ENCODE measurements at regions not wholly inside any gene's neighbourhood (a gene's known extent, or its start where the extent isn't known, plus 50 kb on each side); places are given as distances from the start of the nearest gene placed in this dataset.

- no peak overlapping the region for H3K27ac ChIP-seq
- TF ChIP-seq EZH2phosphoT487 (IDR thresholded peaks at IDR 0.05; ENCODE audit: low read depth, severe bottlenecking, unreplicated experiment) (no peak), CTCF (IDR thresholded peaks at IDR 0.05; ENCODE audit: poor library complexity) (no peak), EZH2 (IDR thresholded peaks at IDR 0.05; ENCODE audit: borderline replicate concordance) (no peak)
- no peak overlapping the region for H3K4me2 ChIP-seq
- H2AFZ ChIP-seq = no peak overlapping the region
- H3K36me3 ChIP-seq (replicated peaks; ENCODE audit: insufficient read depth, low read depth) = no peaks in the 10 kb centered on the region
- H3K4me1 ChIP-seq (ENCODE audit: insufficient read depth) = no peaks in the 10 kb centered on the region
- H3K79me2 ChIP-seq = no peaks in the 10 kb centered on the region
- 90% methylated on average over 14 of the region's 14 CpGs for WGBS (ENCODE audit: low lambda C conversion rate, missing lambda C conversion rate)
- no peaks in the 10 kb centered on the region for H4K20me1 ChIP-seq (ENCODE audit: insufficient read depth, poor library complexity, severe bottlenecking)
- H3K9me3 ChIP-seq (ENCODE audit: low read depth) = no peaks in the 10 kb centered on the region
- no peak for DNase-seq (ENCODE audit: low spot score)
- no peak overlapping the region for H3K4me3 ChIP-seq
- no peaks in the 10 kb centered on the region for H3K9me2 ChIP-seq (replicated peaks; ENCODE audit: insufficient read depth)
- no peaks in the 10 kb centered on the region for H3K27me3 ChIP-seq
Measured at GRCh38 chr5:26669031-26669430, 369.4 kb downstream of the CDH9 start.

- Histone ChIP-seq H3K4me1 (ENCODE audit: insufficient read depth) (no peaks in the 10 kb centered on the region), H3K79me2 (no peaks in the 10 kb centered on the region), H3K9me3 (ENCODE audit: low read depth) (no peaks in the 10 kb centered on the region), H3K27me3 (no peaks in the 10 kb centered on the region), H2AFZ (no peak overlapping the region), H3K4me2 (no peak overlapping the region), H3K4me3 (no peak overlapping the region), H3K27ac (no peak overlapping the region), H4K20me1 (ENCODE audit: insufficient read depth, poor library complexity, severe bottlenecking) (no peaks in the 10 kb centered on the region), H3K36me3 (replicated peaks; ENCODE audit: insufficient read depth, low read depth) (no peaks in the 10 kb centered on the region), H3K9me2 (replicated peaks; ENCODE audit: insufficient read depth) (no peaks in the 10 kb centered on the region)
- TF ChIP-seq CTCF (IDR thresholded peaks at IDR 0.05; ENCODE audit: poor library complexity) (no peak), EZH2 (IDR thresholded peaks at IDR 0.05; ENCODE audit: borderline replicate concordance) (no peak), EZH2phosphoT487 (IDR thresholded peaks at IDR 0.05; ENCODE audit: low read depth, severe bottlenecking, unreplicated experiment) (no peak)
- DNase-seq (ENCODE audit: low spot score) = no peak
Measured at GRCh38 chr5:26666371-26666770, 372.0 kb downstream of the CDH9 start.

- 93% methylated on average over 1 of the region's 1 CpG for WGBS (ENCODE audit: low lambda C conversion rate, missing lambda C conversion rate)
- H3K4me1 ChIP-seq (ENCODE audit: insufficient read depth) = no peaks in the 10 kb centered on the region
- no peaks in the 10 kb centered on the region for H3K36me3 ChIP-seq (replicated peaks; ENCODE audit: insufficient read depth, low read depth)
- no peaks in the 10 kb centered on the region for H3K27me3 ChIP-seq
- no peaks in the 10 kb centered on the region for H3K9me3 ChIP-seq (ENCODE audit: low read depth)
- no peaks in the 10 kb centered on the region for H4K20me1 ChIP-seq (ENCODE audit: insufficient read depth, poor library complexity, severe bottlenecking)
- DNase-seq (ENCODE audit: low spot score) = no peak
- H3K4me3 ChIP-seq = no peak overlapping the region
- TF ChIP-seq CTCF (IDR thresholded peaks at IDR 0.05; ENCODE audit: poor library complexity) = no peak
- TF ChIP-seq EZH2 (IDR thresholded peaks at IDR 0.05; ENCODE audit: borderline replicate concordance) = no peak
- no peak for TF ChIP-seq EZH2phosphoT487 (IDR thresholded peaks at IDR 0.05; ENCODE audit: low read depth, severe bottlenecking, unreplicated experiment)
- no peak overlapping the region for H3K4me2 ChIP-seq
- no peaks in the 10 kb centered on the region for H3K9me2 ChIP-seq (replicated peaks; ENCODE audit: insufficient read depth)
- no peak overlapping the region for H2AFZ ChIP-seq
- H3K27ac ChIP-seq = no peak overlapping the region
- H3K79me2 ChIP-seq = no peaks in the 10 kb centered on the region
Measured at GRCh38 chr5:26663500-26663899, 374.9 kb downstream of the CDH9 start.

GRCh38 chr5:26662806-26663360, 375.5 kb downstream of the CDH9 start:
- no peaks in the 10 kb centered on the region for H3K9me2 ChIP-seq (replicated peaks; ENCODE audit: insufficient read depth)
- DNase-seq (ENCODE audit: low spot score) = no peak
- TF ChIP-seq EZH2 (IDR thresholded peaks at IDR 0.05; ENCODE audit: borderline replicate concordance) = no peak
- TF ChIP-seq EZH2phosphoT487 (IDR thresholded peaks at IDR 0.05; ENCODE audit: low read depth, severe bottlenecking, unreplicated experiment) = no peak
- no peak for TF ChIP-seq CTCF (IDR thresholded peaks at IDR 0.05; ENCODE audit: poor library complexity)

More at GRCh38 chr5:26662806-26663360, 375.5 kb downstream of the CDH9 start:
- Histone ChIP-seq H3K9me3 (ENCODE audit: low read depth) (no peaks in the 10 kb centered on the region), H3K27me3 (no peaks in the 10 kb centered on the region), H2AFZ (no peak overlapping the region), H3K4me2 (no peak overlapping the region), H3K4me3 (no peak overlapping the region), H3K27ac (no peak overlapping the region), H3K79me2 (no peaks in the 10 kb centered on the region), H3K36me3 (replicated peaks; ENCODE audit: insufficient read depth, low read depth) (no peaks in the 10 kb centered on the region), H3K4me1 (ENCODE audit: insufficient read depth) (no peaks in the 10 kb centered on the region), H4K20me1 (ENCODE audit: insufficient read depth, poor library complexity, severe bottlenecking) (no peaks in the 10 kb centered on the region)
- 96% methylated on average over 2 of the region's 2 CpGs for WGBS (ENCODE audit: low lambda C conversion rate, missing lambda C conversion rate)

Data from hepatocyte (in vitro differentiated cells).